ENCODE measurements at regions not wholly inside any gene's neighbourhood (a gene's known extent, or its start where the extent isn't known, plus 50 kb on each side); places are given as distances from the start of the nearest gene placed in this dataset.

- ATAC-seq, result no peak
Observed at GRCh38 chr1:56139836-56140235, 439.5 kb downstream of the PLPP3 start.

GRCh38 chr1:56137521-56138505 lies 441.6 kb downstream of the PLPP3 start:
- peak; percentile 18; the same call in 1 of the 2 replicates for ATAC-seq
- ChIA-PET CTCF (interaction anchor here (0.6 kb wide), 1 partner anchor 390 kb away, joined by 3 read pairs; no protein-coding TSS in a partner anchor), POLR2A (ENCODE audit: unreplicated experiment) (no interaction called here)
- Histone ChIP-seq H3K4me2 (ENCODE audit: low read length) (no peak overlapping the region), H3K9me3 (ENCODE audit: low read length) (no peaks in the 10 kb centered on the region), H3K4me1 (ENCODE audit: insufficient read depth, low read length) (peaks cover 9% of the 10 kb centered on the region; the same call in 1 of the 2 replicates), H3K79me2 (ENCODE audit: low read length) (no peaks in the 10 kb centered on the region), H3K27me3 (ENCODE audit: low read length) (no peaks in the 10 kb centered on the region), H3K27ac (ENCODE audit: low read length) (no peak overlapping the region), H3K9ac (ENCODE audit: low read length) (no peak overlapping the region), H3K9me2 (replicated peaks; ENCODE audit: low read length) (no peaks in the 10 kb centered on the region), H3K36me3 (ENCODE audit: low read depth, low read length) (no peaks in the 10 kb centered on the region), H2AFZ (ENCODE audit: low read length) (no peak overlapping the region), H3K4me3 (ENCODE audit: low read length) (no peak overlapping the region), H3F3A (ENCODE audit: low read length, unreplicated experiment) (no peaks in the 10 kb centered on the region), H4K20me1 (ENCODE audit: low read length) (no peaks in the 10 kb centered on the region)
- no TSS peak for BruUV-seq (replicated peaks)
- intact Hi-C loops (cut with micrococcal nuclease), result no loop called here
- DNase-seq, result peak; percentile 15
- TF ChIP-seq EZH2 (IDR thresholded peaks at IDR 0.05; ENCODE audit: low read length, unreplicated experiment), result no peak
- TF ChIP-seq CTCF (conservative IDR thresholded peaks at IDR 0.05; ENCODE audit: low read depth, low read length), result no peak
- no peak for TF ChIP-seq EZH2phosphoT487 (IDR thresholded peaks at IDR 0.05; ENCODE audit: borderline replicate concordance, low read length)

More at GRCh38 chr1:56139836-56140235, 439.5 kb downstream of the PLPP3 start:
- Histone ChIP-seq H3K9me2 (replicated peaks; ENCODE audit: low read length) (no peaks in the 10 kb centered on the region), H3K27me3 (ENCODE audit: low read length) (no peaks in the 10 kb centered on the region), H3F3A (ENCODE audit: low read length, unreplicated experiment) (no peaks in the 10 kb centered on the region), H3K4me2 (ENCODE audit: low read length) (no peak overlapping the region), H3K4me1 (ENCODE audit: insufficient read depth, low read length) (peaks cover 9% of the 10 kb centered on the region; the same call in 1 of the 2 replicates), H4K20me1 (ENCODE audit: low read length) (no peaks in the 10 kb centered on the region), H3K4me3 (ENCODE audit: low read length) (no peak overlapping the region), H3K9ac (ENCODE audit: low read length) (no peak overlapping the region), H3K79me2 (ENCODE audit: low read length) (no peaks in the 10 kb centered on the region), H3K27ac (ENCODE audit: low read length) (no peak overlapping the region), H3K36me3 (ENCODE audit: low read depth, low read length) (no peaks in the 10 kb centered on the region), H3K9me3 (ENCODE audit: low read length) (no peaks in the 10 kb centered on the region), H2AFZ (ENCODE audit: low read length) (no peak overlapping the region)
- intact Hi-C loops (cut with micrococcal nuclease), result no loop called here
- CTCF ChIA-PET, result no interaction called here
- no peak for DNase-seq
- BruUV-seq (replicated peaks), result no TSS peak
- POLR2A ChIA-PET (ENCODE audit: unreplicated experiment), result no interaction called here
- TF ChIP-seq CTCF (conservative IDR thresholded peaks at IDR 0.05; ENCODE audit: low read depth, low read length) (no peak), EZH2 (IDR thresholded peaks at IDR 0.05; ENCODE audit: low read length, unreplicated experiment) (no peak), EZH2phosphoT487 (IDR thresholded peaks at IDR 0.05; ENCODE audit: borderline replicate concordance, low read length) (no peak)

- intact Hi-C loops (cut with micrococcal nuclease), result no loop called here
- POLR2A ChIA-PET (ENCODE audit: unreplicated experiment), result no interaction called here
- TF ChIP-seq CTCF (conservative IDR thresholded peaks at IDR 0.05; ENCODE audit: low read depth, low read length) (no peak), EZH2phosphoT487 (IDR thresholded peaks at IDR 0.05; ENCODE audit: borderline replicate concordance, low read length) (no peak), EZH2 (IDR thresholded peaks at IDR 0.05; ENCODE audit: low read length, unreplicated experiment) (no peak)
- no peak for ATAC-seq
- no peaks in the 10 kb centered on the region for H4K20me1 ChIP-seq (ENCODE audit: low read length)
- no peak overlapping the region for H3K27ac ChIP-seq (ENCODE audit: low read length)
- H3K4me2 ChIP-seq (ENCODE audit: low read length), result no peak overlapping the region
- no peaks in the 10 kb centered on the region for H3K27me3 ChIP-seq (ENCODE audit: low read length)
- H3F3A ChIP-seq (ENCODE audit: low read length, unreplicated experiment), result no peaks in the 10 kb centered on the region
- no peaks in the 10 kb centered on the region for H3K36me3 ChIP-seq (ENCODE audit: low read depth, low read length)
- CTCF ChIA-PET, result no interaction called here
- H3K79me2 ChIP-seq (ENCODE audit: low read length), result no peaks in the 10 kb centered on the region
- H3K9ac ChIP-seq (ENCODE audit: low read length), result no peak overlapping the region
- DNase-seq, result no peak
- H3K4me1 ChIP-seq (ENCODE audit: insufficient read depth, low read length), result peaks cover 9% of the 10 kb centered on the region; the same call in 1 of the 2 replicates
- no peaks in the 10 kb centered on the region for H3K9me2 ChIP-seq (replicated peaks; ENCODE audit: low read length)
- no peaks in the 10 kb centered on the region for H3K9me3 ChIP-seq (ENCODE audit: low read length)
- no TSS peak for BruUV-seq (replicated peaks)
- H3K4me3 ChIP-seq (ENCODE audit: low read length), result no peak overlapping the region
- H2AFZ ChIP-seq (ENCODE audit: low read length), result no peak overlapping the region
Observed at GRCh38 chr1:56137090-56137489, 442.3 kb downstream of the PLPP3 start.
